ENCODE measurements at regions not wholly inside any gene's neighbourhood (a gene's known extent, or its start where the extent isn't known, plus 50 kb on each side); places are given as distances from the start of the nearest gene placed in this dataset.
"Not testable (repeated sequence)": the region's sequence is repeated elsewhere in the genome, so short reads cannot be mapped to it uniquely, and the experiment has no call there.

- Histone ChIP-seq H2AFZ (no peak overlapping the region), H4K20me1 (ENCODE audit: insufficient read depth, poor library complexity, severe bottlenecking) (no peaks in the 10 kb centered on the region), H3K4me1 (ENCODE audit: insufficient read depth) (no peaks in the 10 kb centered on the region), H3K4me2 (no peak overlapping the region), H3K9me3 (ENCODE audit: low read depth) (no peaks in the 10 kb centered on the region), H3K36me3 (replicated peaks; ENCODE audit: insufficient read depth, low read depth) (no peaks in the 10 kb centered on the region), H3K4me3 (no peak overlapping the region), H3K9me2 (replicated peaks; ENCODE audit: insufficient read depth) (no peaks in the 10 kb centered on the region), H3K27ac (no peak overlapping the region), H3K27me3 (no peaks in the 10 kb centered on the region), H3K79me2 (no peaks in the 10 kb centered on the region)
- TF ChIP-seq EZH2phosphoT487 (IDR thresholded peaks at IDR 0.05; ENCODE audit: low read depth, severe bottlenecking, unreplicated experiment) (no peak), EZH2 (IDR thresholded peaks at IDR 0.05; ENCODE audit: borderline replicate concordance) (no peak)
- TF ChIP-seq, protein P1, sequence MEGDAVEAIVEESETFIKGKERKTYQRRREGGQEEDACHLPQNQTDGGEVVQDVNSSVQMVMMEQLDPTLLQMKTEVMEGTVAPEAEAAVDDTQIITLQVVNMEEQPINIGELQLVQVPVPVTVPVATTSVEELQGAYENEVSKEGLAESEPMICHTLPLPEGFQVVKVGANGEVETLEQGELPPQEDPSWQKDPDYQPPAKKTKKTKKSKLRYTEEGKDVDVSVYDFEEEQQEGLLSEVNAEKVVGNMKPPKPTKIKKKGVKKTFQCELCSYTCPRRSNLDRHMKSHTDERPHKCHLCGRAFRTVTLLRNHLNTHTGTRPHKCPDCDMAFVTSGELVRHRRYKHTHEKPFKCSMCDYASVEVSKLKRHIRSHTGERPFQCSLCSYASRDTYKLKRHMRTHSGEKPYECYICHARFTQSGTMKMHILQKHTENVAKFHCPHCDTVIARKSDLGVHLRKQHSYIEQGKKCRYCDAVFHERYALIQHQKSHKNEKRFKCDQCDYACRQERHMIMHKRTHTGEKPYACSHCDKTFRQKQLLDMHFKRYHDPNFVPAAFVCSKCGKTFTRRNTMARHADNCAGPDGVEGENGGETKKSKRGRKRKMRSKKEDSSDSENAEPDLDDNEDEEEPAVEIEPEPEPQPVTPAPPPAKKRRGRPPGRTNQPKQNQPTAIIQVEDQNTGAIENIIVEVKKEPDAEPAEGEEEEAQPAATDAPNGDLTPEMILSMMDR (IDR thresholded peaks at IDR 0.05; ENCODE audit: poor library complexity): no peak
- DNase-seq (ENCODE audit: low spot score): no peak
Observed at GRCh38 chr10:108966005-108966404, 957.3 kb downstream of the XPNPEP1 start.

DNA sequence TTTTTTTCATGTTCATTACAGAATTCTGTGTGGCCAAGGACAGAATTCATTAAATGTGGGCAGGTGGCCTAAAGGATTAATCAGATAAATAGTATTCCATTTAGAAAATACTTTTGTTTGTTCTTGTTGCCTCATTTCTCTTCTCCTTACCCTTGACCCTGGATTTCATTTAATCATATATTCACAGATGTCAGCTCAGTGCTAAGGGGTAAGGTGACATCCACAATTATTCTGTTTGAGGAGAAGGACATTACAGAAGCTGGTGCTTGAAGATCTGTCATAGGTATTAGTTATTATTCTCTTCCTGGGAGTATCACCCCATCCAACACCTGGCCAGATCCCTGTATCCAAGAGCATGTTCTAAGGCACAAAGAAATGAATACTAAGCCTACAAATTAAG is 961.1 kb downstream of the XPNPEP1 start:
- H3K27ac ChIP-seq: no peak overlapping the region
- no peak overlapping the region for H2AFZ ChIP-seq
- no peaks in the 10 kb centered on the region for H3K9me3 ChIP-seq (ENCODE audit: low read depth)
- no peaks in the 10 kb centered on the region for H3K36me3 ChIP-seq (replicated peaks; ENCODE audit: insufficient read depth, low read depth)
- DNase-seq (ENCODE audit: low spot score): no peak
- TF ChIP-seq, protein P1 (IDR thresholded peaks at IDR 0.05; ENCODE audit: poor library complexity): no peak
- TF ChIP-seq EZH2 (IDR thresholded peaks at IDR 0.05; ENCODE audit: borderline replicate concordance) (no peak), EZH2phosphoT487 (IDR thresholded peaks at IDR 0.05; ENCODE audit: low read depth, severe bottlenecking, unreplicated experiment) (no peak)
- no peaks in the 10 kb centered on the region for H4K20me1 ChIP-seq (ENCODE audit: insufficient read depth, poor library complexity, severe bottlenecking)
- no peaks in the 10 kb centered on the region for H3K9me2 ChIP-seq (replicated peaks; ENCODE audit: insufficient read depth)
- H3K4me1 ChIP-seq (ENCODE audit: insufficient read depth): no peaks in the 10 kb centered on the region
- H3K79me2 ChIP-seq: no peaks in the 10 kb centered on the region
- H3K4me3 ChIP-seq: no peak overlapping the region
- peaks cover 3% of the 10 kb centered on the region for H3K27me3 ChIP-seq
- no peak overlapping the region for H3K4me2 ChIP-seq

DNA sequence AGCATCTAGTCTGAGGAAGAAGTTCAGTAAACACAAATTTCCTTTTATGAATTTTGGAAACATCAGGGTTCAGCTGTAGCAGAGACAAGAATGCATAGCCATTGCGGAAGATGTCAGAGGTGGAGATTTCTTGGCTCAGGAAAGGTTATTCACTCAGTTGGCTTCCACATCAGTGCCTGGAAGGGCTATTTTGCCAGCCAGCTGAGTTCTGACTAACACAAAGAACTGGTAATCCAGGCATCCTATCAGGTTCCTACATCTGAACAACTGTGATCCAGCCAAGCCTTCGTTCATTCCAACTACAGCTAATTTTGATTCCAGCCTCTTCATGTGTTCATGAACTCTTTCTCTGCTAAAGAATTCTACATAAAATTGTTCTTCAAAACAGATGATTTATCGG is 965.6 kb downstream of the XPNPEP1 start:
- H3K4me3 ChIP-seq: no peak overlapping the region
- H4K20me1 ChIP-seq (ENCODE audit: insufficient read depth, poor library complexity, severe bottlenecking): no peaks in the 10 kb centered on the region
- no peaks in the 10 kb centered on the region for H3K4me1 ChIP-seq (ENCODE audit: insufficient read depth)
- TF ChIP-seq EZH2 (IDR thresholded peaks at IDR 0.05; ENCODE audit: borderline replicate concordance): no peak
- TF ChIP-seq, protein P1 (IDR thresholded peaks at IDR 0.05; ENCODE audit: poor library complexity): no peak
- TF ChIP-seq EZH2phosphoT487 (IDR thresholded peaks at IDR 0.05; ENCODE audit: low read depth, severe bottlenecking, unreplicated experiment): no peak
- no peaks in the 10 kb centered on the region for H3K9me2 ChIP-seq (replicated peaks; ENCODE audit: insufficient read depth)
- no peak overlapping the region for H3K27ac ChIP-seq
- H3K79me2 ChIP-seq: no peaks in the 10 kb centered on the region
- WGBS (ENCODE audit: low lambda C conversion rate, missing lambda C conversion rate): 87% methylated on average over 3 of the region's 3 CpGs
- H2AFZ ChIP-seq: no peak overlapping the region
- H3K4me2 ChIP-seq: no peak overlapping the region
- peaks cover 3% of the 10 kb centered on the region for H3K27me3 ChIP-seq
- no peaks in the 10 kb centered on the region for H3K36me3 ChIP-seq (replicated peaks; ENCODE audit: insufficient read depth, low read depth)
- no peaks in the 10 kb centered on the region for H3K9me3 ChIP-seq (ENCODE audit: low read depth)
- no peak for DNase-seq (ENCODE audit: low spot score)

GRCh38 chr10:108956149-108956548 is 967.2 kb downstream of the XPNPEP1 start:
- WGBS (ENCODE audit: low lambda C conversion rate, missing lambda C conversion rate): 96% methylated on average over 1 of the region's 1 CpG
- Histone ChIP-seq H2AFZ (no peak overlapping the region), H3K4me2 (no peak overlapping the region), H3K36me3 (replicated peaks; ENCODE audit: insufficient read depth, low read depth) (no peaks in the 10 kb centered on the region), H3K79me2 (no peaks in the 10 kb centered on the region), H3K27me3 (peaks cover 3% of the 10 kb centered on the region), H3K4me3 (no peak overlapping the region), H4K20me1 (ENCODE audit: insufficient read depth, poor library complexity, severe bottlenecking) (no peaks in the 10 kb centered on the region), H3K4me1 (ENCODE audit: insufficient read depth) (no peaks in the 10 kb centered on the region), H3K9me3 (ENCODE audit: low read depth) (no peaks in the 10 kb centered on the region), H3K27ac (no peak overlapping the region), H3K9me2 (replicated peaks; ENCODE audit: insufficient read depth) (no peaks in the 10 kb centered on the region)
- DNase-seq (ENCODE audit: low spot score): no peak
- no peak for TF ChIP-seq EZH2 (IDR thresholded peaks at IDR 0.05; ENCODE audit: borderline replicate concordance)
- TF ChIP-seq, protein P1 (IDR thresholded peaks at IDR 0.05; ENCODE audit: poor library complexity): no peak
- TF ChIP-seq EZH2phosphoT487 (IDR thresholded peaks at IDR 0.05; ENCODE audit: low read depth, severe bottlenecking, unreplicated experiment): no peak

GRCh38 chr10:108920029-108920428 is 1003.3 kb downstream of the XPNPEP1 start:
- H4K20me1 ChIP-seq (ENCODE audit: insufficient read depth, poor library complexity, severe bottlenecking); H3K4me2 ChIP-seq; H3K9me3 ChIP-seq (ENCODE audit: low read depth); H2AFZ ChIP-seq; H3K9me2 ChIP-seq (replicated peaks; ENCODE audit: insufficient read depth); H3K79me2 ChIP-seq; H3K27ac ChIP-seq; DNase-seq (ENCODE audit: low spot score); H3K27me3 ChIP-seq; H3K36me3 ChIP-seq (replicated peaks; ENCODE audit: insufficient read depth, low read depth); H3K4me1 ChIP-seq (ENCODE audit: insufficient read depth); H3K4me3 ChIP-seq: not testable (repeated sequence)
